ENCODE measurements at regions not wholly inside any gene's neighbourhood (a gene's known extent, or its start where the extent isn't known, plus 50 kb on each side); places are given as distances from the start of the nearest gene placed in this dataset.
A peak's percentile ranks its signal among the peaks of the same experiment; 100 is the strongest.

- Histone ChIP-seq H4K8ac (ENCODE audit: low read depth in 2 of 2, low read length in 2 of 2) (no peak overlapping the region), H2BK120ac (ENCODE audit: low read depth, low read length) (no peak overlapping the region), H4K91ac (ENCODE audit: insufficient read depth, low read depth, low read length) (no peak overlapping the region), H2AK5ac (ENCODE audit: low read depth, low read length) (no peak overlapping the region), H4K20me1 (ENCODE audit: insufficient read depth, low read length) (no peaks in the 10 kb centered on the region), H2AFZ (replicated peaks; ENCODE audit: low read length, poor library complexity) (no peak overlapping the region), H3K4me2 (ENCODE audit: low read depth, low read length) (no peak overlapping the region), H3K23ac (ENCODE audit: low read depth, low read length) (no peak overlapping the region), H3K9me1 (ENCODE audit: insufficient read depth, low read length) (no peaks in the 10 kb centered on the region), H3K18ac (ENCODE audit: low read depth, low read length) (no peak overlapping the region), H3K27me3 (ENCODE audit: control insufficient read depth, insufficient read depth, low read length) (no peaks in the 10 kb centered on the region), H3K4me1 (ENCODE audit: control insufficient read depth, insufficient read depth, low read length) (peaks cover 6% of the 10 kb centered on the region), H3K9me3 (ENCODE audit: control insufficient read depth, insufficient read depth, low read length) (no peaks in the 10 kb centered on the region), H2BK5ac (ENCODE audit: low read depth, low read length, poor library complexity, severe bottlenecking) (no peak overlapping the region), H4K5ac (ENCODE audit: low read depth, low read length) (no peak overlapping the region), H2BK20ac (ENCODE audit: low read depth, low read length) (no peak overlapping the region), H3K27ac (ENCODE audit: insufficient read depth, low read length) (no peak overlapping the region), H3K14ac (replicated peaks; ENCODE audit: low read depth, low read length) (no peak overlapping the region), H3K9ac (ENCODE audit: low read depth, low read length) (no peak overlapping the region), H3K79me1 (ENCODE audit: low read depth in 1 of 2, low read length in 2 of 2) (no peaks in the 10 kb centered on the region), H2BK15ac (ENCODE audit: low read depth, low read length) (no peak overlapping the region), H3K56ac (ENCODE audit: extremely low read depth, insufficient read depth, low read length) (no peak overlapping the region), H3K36me3 (ENCODE audit: control insufficient read depth, insufficient read depth, low read length) (no peaks in the 10 kb centered on the region), H3K4ac (ENCODE audit: low read depth, low read length) (no peak overlapping the region), H3K4me3 (ENCODE audit: insufficient read depth, low read depth, low read length) (no peak overlapping the region), H2AK9ac (replicated peaks; ENCODE audit: low read depth, low read length, poor library complexity) (no peak overlapping the region)
- peak; percentile 6 for DNase-seq
- POLR2A ChIA-PET (ENCODE audit: unreplicated experiment), result no interaction called here
- BruUV-seq (replicated peaks), result no TSS peak
- WGBS, 2 experiments (ENCODE audit: extremely low coverage in 2 of 2, insufficient read length in 1 of 2), result no CpG with 5 or more reads among the region's 4 CpGs
- CTCF ChIA-PET, result no interaction called here
- intact Hi-C loops (cut with micrococcal nuclease) (no loop called here), in situ Hi-C loops (cut with MboI; ENCODE audit: low sequenced_read_pairs) (no loop called here), dilution Hi-C loops (cut with HindIII; ENCODE audit: low sequenced_read_pairs, unreplicated experiment) (no loop called here)
- TF ChIP-seq RAD21 (IDR thresholded peaks at IDR 0.05; ENCODE audit: low read length) (no peak), MXI1 (IDR thresholded peaks at IDR 0.05; ENCODE audit: borderline replicate concordance, low read depth, low read length) (no peak), FOS (IDR thresholded peaks at IDR 0.05; ENCODE audit: low read depth, low read length) (no peak), MAFK (IDR thresholded peaks at IDR 0.05; ENCODE audit: low read depth, low read length) (no peak), CTCF (conservative IDR thresholded peaks at IDR 0.05; ENCODE audit: low read depth, low read length) (no peak), CHD1 (IDR thresholded peaks at IDR 0.05; ENCODE audit: low read depth, low read length) (no peak), BHLHE40 (IDR thresholded peaks at IDR 0.05; ENCODE audit: low read depth, low read length) (no peak), NFE2L2 (IDR thresholded peaks at IDR 0.05; ENCODE audit: low read depth, low read length) (no peak), USF2 (IDR thresholded peaks at IDR 0.05; ENCODE audit: low read depth, low read length) (no peak), SMC3 (IDR thresholded peaks at IDR 0.05; ENCODE audit: low read depth, low read length) (no peak), MAZ (IDR thresholded peaks at IDR 0.05; ENCODE audit: borderline replicate concordance, low read depth, low read length) (no peak), ELK1 (IDR thresholded peaks at IDR 0.05; ENCODE audit: borderline replicate concordance, low read depth, low read length) (no peak)
- peak; percentile 27; the same call in 1 of the 2 replicates for ATAC-seq (ENCODE audit: low read depth)
Measured at GRCh38 chr13:73462241-73462640, 403.4 kb downstream of the KLF5 start.
